Mesendoderm (in vitro differentiated cells): ENCODE measurements at regions not wholly inside any gene's neighbourhood (a gene's known extent, or its start where the extent isn't known, plus 50 kb on each side); places are given as distances from the start of the nearest gene placed in this dataset. TPM values are rescaled to one million over a fixed set of nuclear protein-coding genes. Genes with fewer than 3 reads are reported as not detected.

Experiments
- small RNA-seq: library from polyadenylated mRNA; stranded (forward); fragments of <200 nt; extraction: miRNeasy Mini kit (QIAGEN cat#:217004); gene quantifications from one replicate; pipeline ENCODE3, GENCODE V24; 2013; ENCODE audit not compliant: insufficient read depth

Small RNA genes lying in the stretch of these regions (small RNA-seq; reads per million reads assigned to genes)
- not detected for gene AC108120.2
